ENCODE measurements at regions not wholly inside any gene's neighbourhood (a gene's known extent, or its start where the extent isn't known, plus 50 kb on each side); places are given as distances from the start of the nearest gene placed in this dataset.

- 64 to 68% methylated on average over 4 to 5 of the region's 5 CpGs for WGBS, 2 donors (ENCODE audit: low coverage in 1 of 2)
- Histone ChIP-seq H3K27me3 (no peaks in the 10 kb centered on the region), H3K36me3 (no peaks in the 10 kb centered on the region), H3K4me1 (peaks cover 0 to 24% (median 15%) of the 10 kb centered on the region in 4 donors), H3K9me3 (no peaks in the 10 kb centered on the region), H3K4me3 (no peak overlapping the region), H3K27ac (no peak overlapping the region)
- DNase-seq, result no peak
- intact Hi-C loops (cut with DNase I; ENCODE audit: low total_unique reads) (no loop called here), in situ Hi-C loops (cut with MboI; ENCODE audit: low pct_ligation_motif_present in 1 of 4, low pct_unique_long_range_greater_than_20kb in 1 of 4, low sequenced_read_pairs in 3 of 4) (no loop called here)
- no peak for TF ChIP-seq EP300 (IDR thresholded peaks at IDR 0.05; ENCODE audit: low read depth)
- TF ChIP-seq POLR2AphosphoS5 (IDR thresholded peaks at IDR 0.05), result no peak
- TF ChIP-seq, protein P1, sequence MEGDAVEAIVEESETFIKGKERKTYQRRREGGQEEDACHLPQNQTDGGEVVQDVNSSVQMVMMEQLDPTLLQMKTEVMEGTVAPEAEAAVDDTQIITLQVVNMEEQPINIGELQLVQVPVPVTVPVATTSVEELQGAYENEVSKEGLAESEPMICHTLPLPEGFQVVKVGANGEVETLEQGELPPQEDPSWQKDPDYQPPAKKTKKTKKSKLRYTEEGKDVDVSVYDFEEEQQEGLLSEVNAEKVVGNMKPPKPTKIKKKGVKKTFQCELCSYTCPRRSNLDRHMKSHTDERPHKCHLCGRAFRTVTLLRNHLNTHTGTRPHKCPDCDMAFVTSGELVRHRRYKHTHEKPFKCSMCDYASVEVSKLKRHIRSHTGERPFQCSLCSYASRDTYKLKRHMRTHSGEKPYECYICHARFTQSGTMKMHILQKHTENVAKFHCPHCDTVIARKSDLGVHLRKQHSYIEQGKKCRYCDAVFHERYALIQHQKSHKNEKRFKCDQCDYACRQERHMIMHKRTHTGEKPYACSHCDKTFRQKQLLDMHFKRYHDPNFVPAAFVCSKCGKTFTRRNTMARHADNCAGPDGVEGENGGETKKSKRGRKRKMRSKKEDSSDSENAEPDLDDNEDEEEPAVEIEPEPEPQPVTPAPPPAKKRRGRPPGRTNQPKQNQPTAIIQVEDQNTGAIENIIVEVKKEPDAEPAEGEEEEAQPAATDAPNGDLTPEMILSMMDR (IDR thresholded peaks at IDR 0.05), result no peak
- TF ChIP-seq POLR2A (IDR thresholded peaks at IDR 0.05), result no peak
These were observed 63.2 kb upstream of the TMEM17 start for GRCh38 chr2:62568983-62569837.

DNA sequence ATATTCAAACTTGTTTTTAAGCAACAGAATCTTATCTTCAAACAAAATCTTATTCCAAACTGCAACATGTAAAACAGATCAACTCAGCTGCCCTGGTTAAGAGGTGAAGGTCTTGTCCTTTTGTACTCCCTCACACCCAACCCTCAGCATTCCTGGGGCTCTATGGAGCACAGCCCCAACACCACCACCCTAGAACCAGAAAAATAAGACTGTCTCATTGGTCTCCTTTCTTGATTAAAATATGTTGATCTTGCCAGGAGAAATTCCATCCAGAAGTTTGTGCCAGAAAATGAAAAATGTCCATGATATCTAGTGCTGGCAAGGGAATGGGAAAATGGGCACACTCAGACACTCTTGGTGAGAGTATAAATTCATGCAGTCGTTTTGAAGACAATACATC lies 62.1 kb upstream of the TMEM17 start:
- WGBS, 2 donors (ENCODE audit: low coverage in 1 of 2), result 39 to 40% methylated on average over 1 of the region's 1 CpG
- TF ChIP-seq POLR2AphosphoS5 (IDR thresholded peaks at IDR 0.05) (no peak), POLR2A (IDR thresholded peaks at IDR 0.05) (no peak), EP300 (IDR thresholded peaks at IDR 0.05; ENCODE audit: low read depth) (no peak)
- TF ChIP-seq, protein P1 (IDR thresholded peaks at IDR 0.05), result no peak
- intact Hi-C loops (cut with DNase I; ENCODE audit: low total_unique reads) (no loop called here), in situ Hi-C loops (cut with MboI; ENCODE audit: low pct_ligation_motif_present in 1 of 4, low pct_unique_long_range_greater_than_20kb in 1 of 4, low sequenced_read_pairs in 3 of 4) (no loop called here)
- Histone ChIP-seq H3K27me3 (no peaks in the 10 kb centered on the region), H3K4me3 (no peak overlapping the region), H3K4me1 (peaks cover 0 to 22% (median 15%) of the 10 kb centered on the region in 4 donors), H3K27ac (no peak overlapping the region), H3K9me3 (no peaks in the 10 kb centered on the region), H3K36me3 (no peaks in the 10 kb centered on the region)
- no peak for DNase-seq

- Histone ChIP-seq H3K27ac (no peak overlapping the region), H3K4me1 (peaks cover 0 to 22% (median 15%) of the 10 kb centered on the region in 4 donors), H3K9me3 (no peaks in the 10 kb centered on the region), H3K4me3 (no peak overlapping the region), H3K36me3 (no peaks in the 10 kb centered on the region), H3K27me3 (no peaks in the 10 kb centered on the region)
- DNase-seq, result no peak
- in situ Hi-C loops (cut with MboI; ENCODE audit: low pct_ligation_motif_present in 1 of 4, low pct_unique_long_range_greater_than_20kb in 1 of 4, low sequenced_read_pairs in 3 of 4), result no loop called here
- intact Hi-C loops (cut with DNase I; ENCODE audit: low total_unique reads), result no loop called here
- TF ChIP-seq EP300 (IDR thresholded peaks at IDR 0.05; ENCODE audit: low read depth) (no peak), POLR2AphosphoS5 (IDR thresholded peaks at IDR 0.05) (no peak), POLR2A (IDR thresholded peaks at IDR 0.05) (no peak)
- TF ChIP-seq, protein P1 (IDR thresholded peaks at IDR 0.05), result no peak
- 81 to 87% methylated on average over 2 of the region's 2 CpGs for WGBS, 2 donors (ENCODE audit: low coverage in 1 of 2)
These were observed 61.7 kb upstream of the TMEM17 start for GRCh38 chr2:62567669-62568068.

DNA sequence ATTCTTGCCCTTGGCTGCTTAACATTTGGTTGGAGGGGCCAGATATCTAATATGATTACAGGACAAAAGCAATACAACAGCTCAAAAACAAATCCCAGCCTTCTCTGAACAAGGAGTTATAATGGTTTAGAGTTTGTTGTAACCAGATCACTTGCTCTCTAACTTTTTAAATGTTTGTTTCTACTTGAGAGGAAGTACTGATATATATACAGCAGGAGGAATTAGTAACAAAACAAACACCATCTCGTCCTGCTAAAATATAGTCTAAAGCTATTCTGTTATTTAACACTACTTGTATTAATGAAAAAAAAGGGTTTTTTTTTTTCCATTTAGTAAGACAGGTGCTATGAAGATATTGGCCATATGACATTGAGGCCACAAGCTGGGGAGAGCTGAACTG lies 60.9 kb upstream of the TMEM17 start:
- no peak for DNase-seq
- H3K4me3 ChIP-seq, result no peak overlapping the region
- no peaks in the 10 kb centered on the region for H3K27me3 ChIP-seq
- TF ChIP-seq, protein P1 (IDR thresholded peaks at IDR 0.05), result no peak
- TF ChIP-seq POLR2AphosphoS5 (IDR thresholded peaks at IDR 0.05) (no peak), POLR2A (IDR thresholded peaks at IDR 0.05) (no peak), EP300 (IDR thresholded peaks at IDR 0.05; ENCODE audit: low read depth) (no peak)
- H3K9me3 ChIP-seq, result no peaks in the 10 kb centered on the region
- intact Hi-C loops (cut with DNase I; ENCODE audit: low total_unique reads), result no loop called here
- H3K36me3 ChIP-seq, result no peaks in the 10 kb centered on the region
- 40 to 54% methylated on average over 1 of the region's 1 CpG for WGBS, 2 donors (ENCODE audit: low coverage in 1 of 2)
- in situ Hi-C loops (cut with MboI; ENCODE audit: low pct_ligation_motif_present in 1 of 4, low pct_unique_long_range_greater_than_20kb in 1 of 4, low sequenced_read_pairs in 3 of 4), result no loop called here
- H3K4me1 ChIP-seq, result peaks cover 0 to 22% (median 14%) of the 10 kb centered on the region in 4 donors
- no peak overlapping the region for H3K27ac ChIP-seq

All from transverse colon (tissue), 4 donors.